Hepatocyte (in vitro differentiated cells): ENCODE measurements at regions not wholly inside any gene's neighbourhood (a gene's known extent, or its start where the extent isn't known, plus 50 kb on each side); places are given as distances from the start of the nearest gene placed in this dataset.

Source experiments
- DNase-seq: peaks from one replicate; pipeline ENCODE4 v3.0.0-alpha.2; 2016; ENCODE audit warnings: low spot score
- H2AFZ ChIP-seq: fragments of 200-600 bp; sonication (generic); 2 replicates; pipeline ENCODE4 v1.6.0; 2016; ENCODE audit warnings: antibody characterized with exemption, mild to moderate bottlenecking
- H3K27ac ChIP-seq: fragments of 200-600 bp; sonication (generic); 2 replicates; pipeline ENCODE4 v1.5.1; 2016; ENCODE audit warnings: mild to moderate bottlenecking
- H3K27me3 ChIP-seq: fragments of 200-600 bp; sonication (generic); 2 replicates; pipeline ENCODE4 v1.6.1; 2016
- H3K36me3 ChIP-seq: fragments of 200-600 bp; sonication (generic); replicated peaks from 2 replicates; pipeline ENCODE4 v1.5.1; 2016; ENCODE audit warnings: low read depth; ENCODE audit not compliant: insufficient read depth
- H3K4me1 ChIP-seq: fragments of 200-600 bp; sonication (generic); 2 replicates; pipeline ENCODE4 v1.5.1; 2016; ENCODE audit warnings: mild to moderate bottlenecking, moderate library complexity; ENCODE audit not compliant: insufficient read depth
- H3K4me2 ChIP-seq: fragments of 200-600 bp; sonication (generic); 2 replicates; pipeline ENCODE4 v1.6.0; 2016
- H3K4me3 ChIP-seq: fragments of 200-600 bp; sonication (generic); 2 replicates; pipeline ENCODE4 v1.5.1; 2016; ENCODE audit warnings: mild to moderate bottlenecking
- H3K79me2 ChIP-seq: fragments of 200-600 bp; sonication (generic); 2 replicates; pipeline ENCODE4 v1.6.0; 2017; ENCODE audit warnings: mild to moderate bottlenecking
- H3K9me2 ChIP-seq: fragments of 200-600 bp; sonication (generic); replicated peaks from 2 replicates; pipeline ENCODE4 v1.6.0; 2017; ENCODE audit warnings: mild to moderate bottlenecking; ENCODE audit not compliant: insufficient read depth
- H3K9me3 ChIP-seq: fragments of 200-600 bp; sonication (generic); 2 replicates; pipeline ENCODE4 v1.5.1; 2016; ENCODE audit warnings: low read depth, mild to moderate bottlenecking
- H4K20me1 ChIP-seq: fragments of 200-600 bp; sonication (generic); 2 replicates; pipeline ENCODE4 v1.6.0; 2016; ENCODE audit warnings: mild to moderate bottlenecking; ENCODE audit not compliant: insufficient read depth, poor library complexity, severe bottlenecking
- EZH2 ChIP-seq: fragments of 200-600 bp; sonication (generic); IDR thresholded peaks from 2 replicates; pipeline ENCODE4 v1.6.1; 2016; ENCODE audit warnings: antibody characterized with exemption, mild to moderate bottlenecking, borderline replicate concordance
- EZH2phosphoT487 ChIP-seq: fragments of 200-600 bp; sonication (generic); IDR thresholded peaks from one replicate; pipeline ENCODE4 v1.6.1; 2018; ENCODE audit warnings: antibody characterized with exemption, mild to moderate bottlenecking, low read depth, moderate library complexity; ENCODE audit not compliant: unreplicated experiment, severe bottlenecking
- WGBS: methylation state at CpG from one replicate; pipeline ENCODE4 v1.1.6; 2016; ENCODE audit warnings: low lambda C conversion rate; ENCODE audit errors: missing lambda C conversion rate; 5-methylcytosine and 5-hydroxymethylcytosine counted together
- TF ChIP-seq, protein P1 (sequence below): fragments of 200-600 bp; sonication (generic); IDR thresholded peaks from 2 replicates; pipeline ENCODE4 v1.5.1; 2016; ENCODE audit warnings: antibody characterized with exemption, mild to moderate bottlenecking; ENCODE audit not compliant: poor library complexity

DNA sequence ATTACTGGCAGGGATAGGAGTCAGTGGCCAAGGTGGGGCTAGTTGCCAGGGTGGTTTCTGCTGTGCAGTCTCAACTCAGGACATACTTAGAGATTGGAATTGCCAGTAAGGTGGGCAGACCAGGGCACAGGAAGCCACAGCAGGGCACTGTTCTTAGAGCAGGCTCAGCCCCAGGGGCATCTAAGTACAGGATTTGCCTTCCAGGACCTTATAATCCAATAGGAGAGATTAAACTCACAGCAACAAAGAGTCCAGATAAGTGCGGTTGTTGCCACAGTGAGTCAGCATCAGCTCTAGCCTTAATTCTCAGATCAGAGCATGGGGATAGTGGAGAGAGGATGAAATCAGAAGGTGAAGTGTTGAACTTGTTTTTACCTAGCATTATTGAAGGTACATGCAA is 265.8 kb upstream of the TRPC7 start:
- no peak overlapping the region for H2AFZ ChIP-seq
- no peaks in the 10 kb centered on the region for H3K9me2 ChIP-seq
- no peaks in the 10 kb centered on the region for H4K20me1 ChIP-seq
- TF ChIP-seq EZH2, result no peak
- no peak for TF ChIP-seq EZH2phosphoT487
- TF ChIP-seq, protein P1, sequence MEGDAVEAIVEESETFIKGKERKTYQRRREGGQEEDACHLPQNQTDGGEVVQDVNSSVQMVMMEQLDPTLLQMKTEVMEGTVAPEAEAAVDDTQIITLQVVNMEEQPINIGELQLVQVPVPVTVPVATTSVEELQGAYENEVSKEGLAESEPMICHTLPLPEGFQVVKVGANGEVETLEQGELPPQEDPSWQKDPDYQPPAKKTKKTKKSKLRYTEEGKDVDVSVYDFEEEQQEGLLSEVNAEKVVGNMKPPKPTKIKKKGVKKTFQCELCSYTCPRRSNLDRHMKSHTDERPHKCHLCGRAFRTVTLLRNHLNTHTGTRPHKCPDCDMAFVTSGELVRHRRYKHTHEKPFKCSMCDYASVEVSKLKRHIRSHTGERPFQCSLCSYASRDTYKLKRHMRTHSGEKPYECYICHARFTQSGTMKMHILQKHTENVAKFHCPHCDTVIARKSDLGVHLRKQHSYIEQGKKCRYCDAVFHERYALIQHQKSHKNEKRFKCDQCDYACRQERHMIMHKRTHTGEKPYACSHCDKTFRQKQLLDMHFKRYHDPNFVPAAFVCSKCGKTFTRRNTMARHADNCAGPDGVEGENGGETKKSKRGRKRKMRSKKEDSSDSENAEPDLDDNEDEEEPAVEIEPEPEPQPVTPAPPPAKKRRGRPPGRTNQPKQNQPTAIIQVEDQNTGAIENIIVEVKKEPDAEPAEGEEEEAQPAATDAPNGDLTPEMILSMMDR, result no peak
- H3K4me2 ChIP-seq, result no peak overlapping the region
- no peak overlapping the region for H3K27ac ChIP-seq
- DNase-seq, result no peak
- no peaks in the 10 kb centered on the region for H3K27me3 ChIP-seq
- no peaks in the 10 kb centered on the region for H3K79me2 ChIP-seq
- no peaks in the 10 kb centered on the region for H3K9me3 ChIP-seq
- no peaks in the 10 kb centered on the region for H3K36me3 ChIP-seq
- 23% methylated on average over 1 of the region's 1 CpG for WGBS
- H3K4me1 ChIP-seq, result no peaks in the 10 kb centered on the region
- H3K4me3 ChIP-seq, result no peak overlapping the region

- H2AFZ ChIP-seq, result no peak overlapping the region
- no peak overlapping the region for H3K4me3 ChIP-seq
- no peak for DNase-seq
- H3K79me2 ChIP-seq, result no peaks in the 10 kb centered on the region
- no peak overlapping the region for H3K4me2 ChIP-seq
- no peaks in the 10 kb centered on the region for H3K36me3 ChIP-seq
- no peak overlapping the region for H3K27ac ChIP-seq
- no peaks in the 10 kb centered on the region for H3K9me3 ChIP-seq
- no peaks in the 10 kb centered on the region for H4K20me1 ChIP-seq
- no peaks in the 10 kb centered on the region for H3K4me1 ChIP-seq
- 83% methylated on average over 10 of the region's 10 CpGs for WGBS
- no peak for TF ChIP-seq EZH2
- no peak for TF ChIP-seq EZH2phosphoT487
- H3K9me2 ChIP-seq, result no peaks in the 10 kb centered on the region
- H3K27me3 ChIP-seq, result no peaks in the 10 kb centered on the region
Observed at GRCh38 chr5:136629125-136629792, 263.9 kb upstream of the TRPC7 start.

DNA sequence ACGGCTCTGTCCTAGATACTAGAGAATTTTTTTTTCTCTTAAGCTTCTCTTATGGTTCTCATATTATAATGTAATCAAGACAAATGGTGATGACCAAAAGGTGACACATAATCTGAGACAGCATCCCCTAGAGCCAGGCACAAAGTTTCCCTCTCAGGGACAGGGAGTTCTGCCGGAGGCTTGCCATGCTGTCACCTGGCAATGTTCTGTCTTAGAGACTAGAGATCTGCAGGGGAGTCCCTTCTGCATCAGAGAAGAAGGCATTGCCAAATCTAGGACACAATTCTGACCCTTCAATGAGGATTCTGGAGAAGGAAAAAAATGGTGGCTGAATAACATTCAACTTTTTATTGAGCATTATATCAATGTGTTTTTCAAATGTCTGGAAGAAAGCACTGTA is 261.2 kb upstream of the TRPC7 start:
- Histone ChIP-seq H3K9me2 (no peaks in the 10 kb centered on the region), H3K4me2 (no peak overlapping the region), H3K4me1 (no peaks in the 10 kb centered on the region), H2AFZ (no peak overlapping the region), H3K36me3 (no peaks in the 10 kb centered on the region), H3K27me3 (no peaks in the 10 kb centered on the region), H3K4me3 (no peak overlapping the region), H3K27ac (no peak overlapping the region), H3K9me3 (no peaks in the 10 kb centered on the region), H3K79me2 (no peaks in the 10 kb centered on the region), H4K20me1 (no peaks in the 10 kb centered on the region)
- DNase-seq, result no peak
- TF ChIP-seq EZH2, result no peak
- TF ChIP-seq EZH2phosphoT487, result no peak
- TF ChIP-seq, protein P1, result no peak
- 98% methylated on average over 2 of the region's 2 CpGs for WGBS

GRCh38 chr5:136622747-136623146 is 257.4 kb upstream of the TRPC7 start:
- no peak overlapping the region for H2AFZ ChIP-seq
- H3K79me2 ChIP-seq, result no peaks in the 10 kb centered on the region
- no peak overlapping the region for H3K4me2 ChIP-seq
- no peaks in the 10 kb centered on the region for H3K4me1 ChIP-seq
- no peaks in the 10 kb centered on the region for H3K36me3 ChIP-seq
- no peaks in the 10 kb centered on the region for H3K9me3 ChIP-seq
- H3K9me2 ChIP-seq, result no peaks in the 10 kb centered on the region
- no peak overlapping the region for H3K27ac ChIP-seq
- no peaks in the 10 kb centered on the region for H3K27me3 ChIP-seq
- TF ChIP-seq EZH2, result no peak
- TF ChIP-seq, protein P1, result no peak
- no peak for TF ChIP-seq EZH2phosphoT487
- no peak for DNase-seq
- H4K20me1 ChIP-seq, result no peaks in the 10 kb centered on the region
- H3K4me3 ChIP-seq, result no peak overlapping the region
